ENCODE measurements at regions not wholly inside any gene's neighbourhood (a gene's known extent, or its start where the extent isn't known, plus 50 kb on each side); places are given as distances from the start of the nearest gene placed in this dataset.

DNA sequence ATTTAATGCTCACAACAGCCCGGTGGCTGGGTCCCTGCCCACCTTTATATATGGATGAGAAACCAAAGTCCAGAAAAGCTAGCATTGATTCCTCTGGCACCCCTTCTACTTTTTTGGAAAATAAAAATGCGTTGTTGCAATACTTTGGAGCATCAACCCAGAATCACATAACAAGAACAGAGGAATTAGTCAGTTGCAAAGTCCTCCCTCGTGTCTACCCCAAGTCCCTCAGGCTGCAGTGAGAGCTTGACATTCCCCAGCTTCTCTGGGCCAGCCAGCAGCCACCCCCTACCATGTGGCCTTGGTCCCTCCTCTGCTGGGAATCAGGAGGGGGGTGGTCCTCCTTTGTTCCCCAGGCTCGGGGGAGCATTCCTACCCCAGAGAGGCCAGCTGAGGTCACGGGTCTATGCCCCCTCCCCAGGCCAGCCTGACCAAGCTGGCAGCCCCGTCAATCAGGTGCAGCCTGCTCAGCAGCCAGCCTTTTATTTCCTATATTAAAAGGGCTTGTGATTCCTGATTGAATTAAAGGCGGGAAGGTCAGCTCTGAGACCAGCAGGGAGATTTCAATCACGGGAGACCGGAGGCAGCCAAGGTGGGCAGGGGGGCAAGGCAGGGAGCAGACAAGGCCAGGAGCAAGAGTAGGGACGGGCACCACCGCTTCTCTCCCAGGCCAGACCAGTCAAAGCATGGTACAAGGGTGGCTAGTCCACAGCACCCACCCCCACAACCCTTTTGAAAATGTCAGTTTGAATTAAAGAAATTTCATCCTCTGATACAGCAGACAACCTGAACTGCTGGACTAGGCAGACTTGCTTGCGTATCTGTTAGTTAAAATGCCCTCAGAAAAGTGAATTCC is 158.9 kb downstream of the MRPL14 start:
- DNase-seq (ENCODE audit: low read depth) = no peak

DNA sequence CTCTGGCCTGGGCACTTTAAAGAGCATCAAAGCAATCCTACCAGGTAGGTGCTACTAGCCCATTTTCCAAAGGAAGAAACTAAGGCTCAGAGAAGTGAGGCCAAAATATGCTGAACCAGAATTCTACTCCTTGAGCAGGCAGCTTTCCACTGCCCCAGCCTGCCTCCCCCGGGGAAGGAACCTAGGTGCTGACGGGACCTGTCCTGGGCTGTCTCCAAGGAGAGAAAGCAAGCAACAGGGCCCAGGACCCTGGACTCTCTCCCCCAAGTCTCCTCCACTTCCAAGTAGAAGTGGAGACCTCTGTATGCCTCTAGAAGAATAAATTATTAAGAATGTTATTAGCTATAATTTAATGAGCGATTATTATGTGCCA is 159.5 kb downstream of the MRPL14 start:
- DNase-seq (ENCODE audit: low read depth) = no peak

DNA sequence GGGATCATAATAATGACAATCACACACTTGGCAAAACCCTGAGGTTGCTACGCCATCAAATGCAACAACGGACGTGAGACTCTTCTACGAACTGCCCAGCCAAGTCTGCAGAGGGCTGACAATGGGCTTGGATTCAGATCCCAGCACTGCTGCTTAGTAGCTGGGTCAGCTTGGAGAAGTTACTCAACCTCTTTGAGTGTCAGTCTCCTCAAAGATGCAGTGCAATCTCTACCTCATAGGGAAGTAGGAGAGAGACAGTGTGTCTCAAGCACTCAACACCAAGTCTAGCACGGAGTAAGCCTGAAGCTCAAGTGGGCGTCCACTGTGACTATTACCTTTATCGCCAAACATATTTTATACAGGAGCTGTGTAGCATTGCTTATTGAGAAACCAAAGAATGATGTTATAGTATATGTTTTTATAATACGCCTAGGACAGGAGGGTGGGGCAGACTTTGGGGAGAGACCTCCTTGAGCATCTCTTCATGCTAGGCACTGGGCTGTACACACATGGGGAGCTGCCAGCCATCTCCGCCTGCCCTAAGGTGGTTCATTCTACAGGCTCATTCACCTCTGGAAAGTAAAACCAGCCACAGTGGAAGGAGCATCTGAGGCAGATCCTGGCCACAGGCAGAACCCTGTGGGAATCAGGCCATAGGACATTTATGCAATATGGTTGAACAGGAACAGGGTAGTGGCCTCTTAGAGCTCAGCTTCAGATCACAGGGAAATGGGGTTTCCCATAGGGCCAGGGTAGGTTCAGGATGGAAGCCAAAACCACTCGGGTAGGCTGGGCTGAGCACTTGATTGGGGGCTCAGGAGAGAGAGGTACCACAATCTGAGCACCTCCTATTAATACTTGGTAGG is 160.2 kb downstream of the MRPL14 start:
- DNase-seq (ENCODE audit: low read depth) = no peak

DNA sequence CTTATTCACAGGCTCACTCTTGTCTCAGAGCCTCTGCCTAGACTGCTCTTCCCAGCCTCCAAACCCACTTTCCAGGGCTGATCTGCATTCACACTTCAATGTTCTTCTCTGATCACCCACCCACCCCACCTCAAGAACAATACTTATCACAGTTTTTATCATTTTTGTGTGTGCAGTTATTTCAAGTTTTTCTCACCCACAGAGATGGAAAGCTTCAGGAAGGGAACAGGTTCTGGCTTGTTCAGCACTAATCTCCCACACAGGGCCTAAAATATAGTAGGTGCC is 160.9 kb downstream of the MRPL14 start:
- DNase-seq (ENCODE audit: low read depth) = no peak

DNA sequence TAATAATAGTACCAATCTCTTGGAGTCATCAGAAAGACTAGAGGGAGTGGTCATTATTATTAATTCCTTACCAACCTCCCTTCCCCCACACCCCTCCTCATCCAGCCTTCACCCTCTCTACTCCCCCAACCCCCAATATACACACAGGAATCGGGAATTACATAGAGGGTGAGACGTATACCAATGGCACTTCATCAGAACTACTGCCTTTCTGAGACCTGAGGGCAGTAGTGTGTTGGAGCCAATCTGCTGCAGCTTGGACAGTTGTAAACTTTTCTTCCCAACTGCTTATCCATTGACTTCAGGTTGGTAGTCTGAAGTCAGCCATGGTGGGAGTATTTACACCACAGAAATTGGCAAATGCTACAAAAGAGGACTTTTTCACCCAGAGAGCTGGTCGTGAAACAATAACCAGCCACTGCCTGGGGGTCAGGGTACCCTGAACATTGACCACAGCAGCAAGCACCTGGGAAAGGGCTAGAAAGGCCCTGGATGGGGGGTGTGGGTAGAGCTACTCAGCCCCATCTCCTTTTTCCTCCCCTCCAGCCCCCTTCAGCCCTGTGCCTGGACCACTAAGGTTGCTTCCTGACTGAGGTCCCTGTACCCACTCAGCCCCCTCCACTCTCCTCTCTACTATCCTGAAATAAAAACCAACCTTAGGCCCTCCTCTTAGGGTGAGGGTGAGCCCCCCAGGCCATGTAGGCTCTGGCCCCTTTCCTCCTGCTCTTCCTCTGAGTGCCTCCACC is 161.5 kb downstream of the MRPL14 start:
- no peak for DNase-seq (ENCODE audit: low read depth)

DNA sequence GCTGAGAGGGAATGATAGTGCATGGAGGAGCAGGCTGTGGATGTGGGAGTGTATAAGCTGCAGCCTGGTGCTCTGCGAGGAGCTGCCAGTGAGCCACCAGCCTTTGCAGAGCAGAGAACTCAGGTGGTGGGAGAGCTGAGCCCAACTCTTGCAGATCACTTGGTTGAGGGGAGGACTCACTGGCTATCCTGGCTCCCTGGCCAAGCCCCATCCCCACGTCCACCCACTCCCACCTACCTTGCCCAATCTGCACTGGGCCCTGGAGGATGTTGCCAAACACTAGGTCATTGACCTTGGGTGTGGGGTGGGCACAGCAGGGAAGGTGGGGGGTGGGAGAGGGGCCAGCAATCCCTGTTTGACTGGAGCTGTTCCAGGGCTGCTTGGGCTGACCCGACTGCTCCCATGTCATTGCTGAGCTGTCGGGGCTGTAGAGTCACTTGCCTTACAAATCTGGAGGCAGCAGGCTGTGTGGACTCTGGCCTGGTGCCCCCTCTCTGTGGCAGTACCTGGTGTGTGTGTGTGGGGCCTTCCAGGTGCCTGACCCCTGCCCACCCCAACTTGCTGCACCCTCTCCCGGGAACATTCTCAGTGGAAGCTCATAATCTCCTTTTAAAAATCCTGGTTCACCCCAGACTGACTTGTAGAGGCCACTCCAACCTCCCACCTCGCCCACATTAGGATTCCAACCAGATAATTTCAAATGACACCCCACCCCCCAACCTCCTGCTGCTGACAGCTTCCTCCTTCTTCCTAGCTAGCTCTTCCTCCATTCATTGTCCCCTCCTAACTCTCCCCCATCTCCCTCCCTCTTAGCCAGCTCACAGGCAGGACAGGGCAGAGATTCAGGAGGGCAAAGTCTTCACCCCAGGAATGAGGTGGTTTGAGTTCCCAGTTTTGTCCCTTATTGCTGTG is 162.3 kb downstream of the MRPL14 start:
- no peak for DNase-seq (ENCODE audit: low read depth)

DNA sequence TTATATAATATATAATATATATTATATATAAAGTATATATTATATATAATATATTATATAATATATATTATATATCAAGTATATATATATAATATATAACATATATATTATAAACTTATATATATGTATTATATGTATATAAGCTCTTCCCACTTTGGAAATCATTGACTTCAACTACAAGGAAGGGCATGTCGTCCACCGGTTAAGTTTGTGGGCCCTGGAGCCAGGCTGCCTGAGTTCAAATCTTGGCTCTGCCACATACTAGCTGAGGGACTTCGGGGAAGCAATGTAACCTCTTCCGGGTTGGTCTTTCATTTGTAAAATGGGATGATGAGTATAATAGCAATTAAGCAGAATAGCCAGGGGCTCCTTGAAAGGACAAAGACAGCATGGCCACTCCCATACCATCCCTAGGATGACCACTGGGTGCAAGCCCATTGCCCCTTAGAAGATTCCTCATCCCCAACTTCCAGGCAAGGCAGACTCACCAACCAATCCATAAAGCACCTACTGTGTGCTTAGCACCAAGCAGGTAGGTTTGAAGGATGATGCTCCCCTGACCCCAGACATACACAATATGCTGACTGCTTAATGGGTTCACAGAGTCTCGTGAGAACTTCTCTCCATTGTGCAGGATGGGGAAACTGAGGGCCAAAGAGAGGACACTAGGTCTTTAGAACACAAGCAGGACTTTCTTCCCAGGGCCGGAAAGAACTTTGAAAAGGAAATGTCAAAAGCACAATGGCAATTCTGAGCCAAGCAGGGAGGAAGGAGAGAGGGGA is 163.2 kb downstream of the MRPL14 start:
- DNase-seq (ENCODE audit: low read depth) = no peak

DNA sequence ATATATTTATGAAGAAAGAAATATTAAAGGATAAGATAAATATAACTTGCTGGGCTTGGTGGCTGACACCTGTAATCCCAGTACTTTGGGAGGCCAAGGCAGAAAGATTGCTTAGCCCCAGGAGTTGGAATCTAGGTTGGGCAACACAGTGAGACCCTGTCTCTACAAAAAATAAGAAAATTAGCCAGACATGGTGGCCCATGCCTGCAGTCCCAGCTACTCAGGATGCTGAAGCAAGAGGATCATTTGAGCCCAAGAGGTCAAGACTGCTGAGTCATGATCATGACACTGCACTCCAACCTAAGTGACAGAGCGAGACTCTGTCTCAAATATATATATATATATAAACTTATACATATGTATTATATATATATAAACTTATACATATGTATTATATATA is 164.0 kb downstream of the MRPL14 start:
- DNase-seq (ENCODE audit: low read depth) = peak; percentile 30

DNA sequence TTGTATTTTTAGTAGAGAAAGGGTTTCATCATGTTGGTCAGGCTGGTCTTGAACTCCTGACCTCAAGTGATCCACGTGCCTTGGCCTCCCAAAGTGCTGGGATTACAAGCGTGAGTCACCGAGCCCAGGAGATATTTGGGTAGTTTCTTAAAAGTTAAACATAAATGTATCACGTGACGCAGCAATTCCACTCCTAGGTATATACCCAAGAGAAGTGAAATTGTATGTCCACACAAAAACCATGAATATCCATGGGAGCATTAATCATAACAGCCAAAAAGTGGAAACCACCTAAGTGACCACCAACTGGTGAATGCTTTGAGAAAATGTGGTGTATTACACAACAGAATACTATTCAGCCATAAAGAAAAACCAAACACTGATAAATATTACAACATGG is 164.8 kb downstream of the MRPL14 start:
- DNase-seq (ENCODE audit: low read depth) = peak; percentile 37

DNA sequence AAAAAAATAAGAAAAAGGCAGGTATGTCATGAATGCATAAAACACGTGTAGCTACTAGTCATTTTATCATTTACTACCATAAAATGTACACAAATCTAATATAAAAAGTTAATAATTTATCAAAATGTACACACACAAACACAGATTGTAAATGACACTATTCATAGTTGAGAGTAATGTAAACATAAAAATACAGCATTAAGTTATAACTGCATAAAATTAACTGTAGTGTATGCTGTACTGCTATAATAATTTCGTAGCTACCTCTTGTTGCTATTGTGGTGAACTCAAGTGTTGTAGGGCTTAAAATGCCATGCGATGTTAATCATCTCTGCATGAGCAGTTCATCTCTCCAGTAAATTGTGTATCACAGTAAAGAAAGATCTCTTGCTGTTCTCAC is 170.0 kb downstream of the MRPL14 start:
- DNase-seq (ENCODE audit: low read depth) = no peak

DNA sequence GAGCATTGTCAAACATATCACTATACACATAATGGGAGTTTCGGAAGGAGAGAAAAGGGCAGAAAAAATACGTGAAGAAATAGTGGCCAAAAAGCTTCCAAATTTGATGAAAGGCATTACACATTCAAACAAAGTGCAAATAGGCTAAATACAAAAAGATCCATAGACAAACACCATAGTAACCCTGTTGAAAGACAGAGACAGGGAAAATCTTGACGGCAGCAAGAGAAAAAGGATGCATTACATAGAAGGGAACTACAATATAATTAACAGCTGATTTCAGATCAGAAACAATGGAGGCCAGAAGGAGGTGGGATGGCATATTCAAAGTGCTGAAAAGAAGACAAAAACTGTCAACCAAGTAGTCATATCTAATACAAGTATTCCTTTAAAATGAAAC is 170.8 kb downstream of the MRPL14 start:
- no peak for DNase-seq (ENCODE audit: low read depth)

DNA sequence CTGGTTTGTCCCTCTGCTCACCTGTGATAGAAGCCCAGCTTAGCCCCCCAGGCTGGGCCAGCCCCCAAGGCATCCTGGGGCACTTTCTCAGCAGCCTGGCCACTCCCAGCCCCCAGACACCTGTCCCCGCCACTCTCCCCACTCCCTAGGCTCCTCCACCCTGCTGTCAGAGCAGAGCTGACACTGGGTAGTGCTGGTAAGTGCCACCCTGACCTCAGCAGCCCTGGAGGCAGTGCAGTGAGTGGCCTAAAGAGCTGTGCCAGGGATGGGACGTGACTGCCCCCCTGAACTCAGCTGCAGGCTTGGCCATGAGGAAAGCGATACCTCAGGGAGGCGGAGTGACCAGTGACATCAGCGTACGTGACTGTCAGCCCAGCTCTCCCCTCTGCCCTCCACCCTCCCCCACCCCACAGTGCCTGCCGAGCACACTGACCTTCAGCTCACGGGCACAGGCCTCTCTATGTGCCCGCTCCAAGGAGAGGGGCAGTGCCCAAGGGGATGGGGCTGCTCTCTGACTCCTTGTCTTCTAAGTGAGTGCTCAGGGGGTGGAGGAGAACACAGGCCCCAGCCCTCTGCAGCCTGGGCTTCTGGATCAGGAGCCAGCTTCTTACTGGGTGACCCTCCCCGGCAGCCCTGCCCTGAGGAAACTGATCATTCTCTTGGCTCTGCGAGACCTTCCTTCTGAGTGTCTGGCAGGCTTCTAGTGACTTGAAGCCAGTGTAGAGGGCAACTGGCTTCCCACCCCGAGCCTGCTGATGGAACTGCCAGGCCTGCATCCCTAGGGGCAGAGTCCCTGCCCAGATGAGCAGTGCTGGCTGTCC is 172.7 kb downstream of the MRPL14 start:
- DNase-seq (ENCODE audit: low read depth) = no peak

DNA sequence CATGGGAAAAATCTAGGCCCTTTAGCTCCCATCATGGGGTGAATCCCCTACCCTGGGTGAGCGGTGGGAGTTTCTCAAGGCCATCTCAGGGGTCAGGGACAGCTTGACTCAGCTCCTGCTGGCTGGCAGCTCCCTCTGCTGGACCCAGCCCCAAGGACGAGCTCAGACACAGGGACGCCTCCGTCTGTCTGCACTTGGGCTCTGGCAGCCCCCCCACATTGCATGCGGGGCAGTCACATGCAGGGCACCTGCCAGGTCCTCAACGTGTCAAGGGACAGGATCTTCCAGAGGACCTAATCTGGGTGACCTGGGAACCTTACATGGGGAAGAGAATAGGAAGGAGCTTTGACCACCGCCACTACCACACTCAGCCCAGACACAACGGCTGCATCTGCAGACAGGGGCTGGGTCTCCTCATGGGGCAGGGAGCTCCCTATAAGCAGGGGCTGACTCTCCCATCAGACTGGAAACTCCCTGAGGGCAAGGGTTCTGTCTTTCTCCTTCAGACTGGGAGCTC is 173.4 kb downstream of the MRPL14 start:
- DNase-seq (ENCODE audit: low read depth) = no peak

DNA sequence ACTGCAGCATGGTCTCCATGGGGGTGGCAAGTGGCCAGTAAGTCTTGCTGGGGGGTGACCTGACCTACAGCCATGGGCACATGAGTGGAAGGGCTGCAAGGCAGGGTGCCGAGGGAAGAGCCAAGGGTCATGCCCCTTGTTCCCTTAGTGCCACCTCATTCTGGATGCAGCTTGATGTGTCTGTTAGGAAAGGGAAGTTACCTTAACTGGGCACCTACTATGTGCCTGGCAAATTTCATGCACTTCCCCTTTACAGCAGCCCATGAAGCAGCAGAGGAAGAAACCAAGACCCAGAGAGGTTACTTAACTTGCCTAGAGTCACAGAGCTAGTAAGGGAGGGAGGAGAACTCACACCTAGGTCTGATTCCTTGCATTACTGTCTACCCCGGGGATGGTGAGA is 174.0 kb downstream of the MRPL14 start:
- DNase-seq (ENCODE audit: low read depth) = no peak

DNA sequence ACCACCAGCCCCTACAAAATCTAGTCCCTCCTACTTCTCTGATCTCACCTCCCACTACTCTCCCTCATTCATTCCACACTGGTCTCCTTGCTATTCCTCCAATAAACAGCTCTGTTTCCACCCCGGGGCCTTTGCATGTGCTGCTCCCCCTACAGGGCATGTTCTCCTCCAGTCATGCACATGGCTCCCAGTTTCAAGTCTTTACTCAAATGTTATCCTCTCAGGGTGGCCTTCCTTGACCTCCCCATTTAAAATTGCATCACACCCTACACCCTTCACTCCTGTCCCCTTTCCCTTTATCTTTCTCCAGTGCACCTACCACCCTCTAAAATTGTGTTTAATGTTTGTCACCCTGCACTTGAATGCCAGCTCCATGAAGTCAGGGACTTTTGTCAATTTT is 174.5 kb downstream of the MRPL14 start:
- peak; percentile 10 for DNase-seq (ENCODE audit: low read depth)

DNA sequence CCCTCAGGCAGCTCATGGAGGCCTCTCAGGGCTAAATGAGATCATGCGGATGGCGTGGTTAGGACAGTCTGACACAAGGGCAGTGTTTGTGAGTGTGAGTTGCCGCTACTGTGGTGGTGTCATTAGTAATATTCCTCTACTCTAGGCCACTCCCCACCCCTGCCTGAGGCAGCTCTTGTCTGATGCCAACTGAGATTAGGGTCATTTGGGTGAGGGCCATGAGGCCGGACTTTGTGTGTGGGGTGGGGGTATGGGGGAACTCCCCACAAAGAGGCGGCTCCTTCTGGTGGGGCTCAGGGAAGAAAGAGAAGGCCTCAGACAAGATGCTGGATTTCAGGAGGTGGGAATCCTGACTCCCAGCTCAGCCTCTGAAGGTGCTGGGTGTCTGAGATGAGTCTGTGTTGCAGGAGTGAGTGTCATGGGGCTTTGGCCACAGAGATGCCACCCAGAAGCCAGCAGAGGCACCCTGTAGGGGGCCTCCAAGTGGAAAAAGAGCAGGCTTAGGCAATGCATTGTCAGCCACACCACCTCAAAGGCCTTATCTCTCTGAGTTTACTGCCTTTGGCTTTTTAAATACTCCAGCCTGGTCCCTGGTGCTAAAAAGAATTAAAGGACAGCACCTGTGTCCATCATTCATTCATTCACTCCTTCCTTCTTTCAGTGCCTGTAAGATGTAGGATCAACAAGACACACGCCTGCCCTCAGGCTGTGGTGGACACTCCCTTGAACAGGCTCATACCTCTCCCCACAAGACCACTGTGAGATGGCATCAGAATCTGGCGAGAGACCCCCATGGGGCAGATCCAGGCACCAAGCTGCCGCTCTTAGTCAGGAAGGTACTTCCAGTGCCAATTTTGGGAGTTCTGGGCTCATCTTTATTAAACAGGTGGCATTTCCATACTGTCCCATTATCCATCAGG is 175.2 kb downstream of the MRPL14 start:
- peak; percentile 34 for DNase-seq (ENCODE audit: low read depth)

DNA sequence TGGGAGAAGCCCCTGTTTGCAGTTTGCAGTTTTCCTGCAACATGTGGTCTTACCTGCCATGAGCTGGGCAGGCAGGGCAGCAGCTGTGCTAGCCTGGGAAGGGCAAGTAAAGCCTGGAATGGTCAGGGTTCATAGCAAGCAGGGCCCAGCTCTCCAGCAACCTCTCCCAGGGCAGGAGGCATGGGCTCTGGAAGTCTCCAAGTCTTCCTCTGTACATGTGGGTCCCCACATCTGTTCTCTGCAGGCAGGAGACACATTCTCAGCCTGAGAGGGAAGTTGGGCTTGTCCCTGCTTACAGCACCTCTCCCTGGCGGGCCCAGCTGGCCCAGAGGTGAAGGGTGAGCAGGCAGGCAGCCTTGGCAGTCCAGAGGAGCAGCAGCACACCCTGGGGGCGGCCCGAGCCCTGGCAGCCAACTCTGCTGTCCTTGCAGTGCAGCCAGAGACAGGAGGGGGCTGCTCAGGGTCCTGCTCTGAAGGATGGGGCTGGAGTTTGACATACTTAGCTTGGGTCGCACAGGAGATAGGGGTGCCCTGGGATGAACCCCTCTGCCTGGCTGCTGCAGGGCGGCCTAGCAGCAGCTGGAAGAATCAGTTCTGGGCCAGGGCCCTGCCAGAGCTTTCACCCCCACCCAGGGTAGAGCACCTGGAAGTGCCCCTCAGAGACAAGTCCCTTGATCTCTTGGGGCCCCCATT is 176.0 kb downstream of the MRPL14 start:
- peak; percentile 56 for DNase-seq (ENCODE audit: low read depth)

DNA sequence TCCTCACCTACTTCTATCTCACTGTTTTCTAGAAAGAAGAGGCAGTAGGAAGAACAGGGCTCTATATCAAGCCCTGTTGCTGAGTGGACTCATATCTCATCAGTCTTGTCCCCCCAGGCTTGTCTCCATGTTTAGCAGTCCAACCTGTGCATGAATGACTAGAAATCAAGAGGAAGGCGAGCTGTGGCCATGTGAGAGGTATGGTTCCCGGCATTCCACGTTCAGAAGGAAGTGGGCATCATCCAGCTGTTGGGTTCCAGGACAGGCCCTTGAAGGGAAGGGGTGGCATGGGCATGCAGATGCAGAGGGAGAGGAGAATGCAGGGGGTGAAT is 176.6 kb downstream of the MRPL14 start:
- DNase-seq (ENCODE audit: low read depth) = no peak
